IPS-NIHi11 (cell line): ENCODE measurements at regions not wholly inside any gene's neighbourhood (a gene's known extent, or its start where the extent isn't known, plus 50 kb on each side); places are given as distances from the start of the nearest gene placed in this dataset.
"Not testable (repeated sequence)": the region's sequence is repeated elsewhere in the genome, so short reads cannot be mapped to it uniquely, and the experiment has no call there.

Experiments
- DNase-seq: peaks from one replicate; pipeline ENCODE4 v3.0.0; 2012; ENCODE audit warnings: mixed read lengths, low spot score

DNA sequence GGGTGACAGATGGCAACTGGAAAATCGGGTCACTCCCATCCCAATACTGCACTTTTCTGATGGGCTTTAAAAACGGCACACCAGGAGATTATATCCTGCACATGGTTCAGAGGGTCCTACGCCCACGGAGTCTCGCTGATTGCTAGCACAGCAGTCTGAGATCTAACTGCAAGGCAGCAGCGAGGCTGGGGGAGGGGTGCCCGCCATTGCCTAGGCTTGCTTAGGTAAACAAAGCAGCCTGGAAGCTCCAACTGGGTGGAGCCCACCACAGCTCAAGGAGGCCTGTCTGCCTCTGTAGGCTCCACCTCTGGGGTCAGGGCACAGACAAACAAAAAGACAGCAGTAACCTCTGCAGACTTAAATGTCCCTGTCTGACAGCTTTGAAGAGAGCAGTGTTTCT lies 158.7 kb upstream of the MOCS2 start:
- not testable (repeated sequence) for DNase-seq

DNA sequence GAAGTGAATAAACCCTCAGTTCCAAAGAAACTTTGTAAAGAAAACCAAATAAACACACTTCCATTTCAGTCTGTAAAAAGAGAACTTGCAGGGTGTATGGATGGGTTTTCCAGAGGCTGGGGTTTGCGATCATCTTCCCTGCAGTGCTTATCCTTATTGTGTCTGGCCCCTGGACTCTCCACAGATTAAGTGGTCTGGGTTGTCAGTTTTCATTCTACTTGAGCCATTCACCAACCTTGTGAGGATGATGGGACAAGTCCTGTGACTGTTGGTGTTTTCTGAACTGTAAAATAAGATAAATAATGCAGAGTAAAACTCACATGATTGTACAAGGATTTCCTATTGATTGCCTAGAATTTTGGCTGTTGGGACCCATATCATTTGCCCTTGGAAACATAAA lies 166.1 kb upstream of the MOCS2 start:
- DNase-seq = no peak

DNA sequence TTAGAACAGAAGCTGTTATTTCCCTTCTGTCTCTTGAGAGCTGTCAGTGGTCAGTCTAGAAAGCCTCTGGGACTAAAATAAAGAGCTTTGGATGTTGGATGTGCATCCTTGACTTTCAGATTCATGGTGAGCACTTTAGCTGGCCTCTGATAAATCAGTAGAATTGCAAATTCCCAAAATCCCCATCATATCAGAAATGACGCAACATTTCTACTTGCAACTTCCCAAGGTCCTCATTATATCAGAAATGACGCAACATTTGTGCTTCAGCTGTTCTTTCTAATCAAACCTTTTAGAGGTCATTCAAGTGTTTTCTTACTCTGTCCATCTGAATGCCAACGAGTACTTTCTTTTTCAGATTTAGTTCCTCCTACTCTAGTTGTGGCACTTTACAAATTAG lies 167.3 kb upstream of the MOCS2 start:
- DNase-seq = no peak

DNA sequence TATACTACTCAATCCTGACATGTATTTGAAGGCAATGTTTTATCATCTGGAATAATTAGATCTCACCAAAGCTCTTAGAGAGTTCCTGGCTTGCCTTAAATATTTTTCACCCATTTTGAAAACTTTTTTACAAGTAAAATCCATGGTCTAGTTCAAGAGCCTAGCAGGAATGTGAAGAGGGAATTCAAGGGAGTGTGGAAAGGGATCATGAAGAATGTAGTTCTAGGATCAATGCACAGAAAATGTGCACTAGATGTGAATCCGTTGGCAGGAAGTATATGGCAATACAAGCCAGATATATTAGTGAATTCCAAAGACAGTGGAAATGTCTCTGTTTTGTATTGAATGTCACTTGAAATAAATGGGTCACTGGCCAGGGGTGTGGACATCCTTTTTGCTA lies 167.9 kb upstream of the MOCS2 start:
- DNase-seq = no peak

DNA sequence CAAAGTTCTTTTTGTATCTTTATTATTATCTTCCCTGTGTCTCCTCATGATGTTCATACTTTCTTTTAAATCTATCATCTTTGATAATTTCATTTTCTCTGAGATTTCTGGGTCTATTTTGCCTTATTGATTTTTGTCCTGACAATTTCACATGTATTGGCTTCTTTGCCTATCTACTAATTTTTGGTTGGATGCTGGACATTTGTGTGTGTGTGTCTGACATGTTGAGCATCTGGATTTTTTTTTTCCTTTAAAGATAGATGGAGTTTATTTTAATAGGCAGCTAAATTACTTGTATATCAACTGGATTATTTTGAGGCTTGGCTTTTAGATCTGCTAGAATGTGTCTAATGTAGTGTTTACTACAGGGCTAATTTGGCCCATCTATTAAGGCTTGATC lies 178.0 kb upstream of the MOCS2 start:
- no peak for DNase-seq

DNA sequence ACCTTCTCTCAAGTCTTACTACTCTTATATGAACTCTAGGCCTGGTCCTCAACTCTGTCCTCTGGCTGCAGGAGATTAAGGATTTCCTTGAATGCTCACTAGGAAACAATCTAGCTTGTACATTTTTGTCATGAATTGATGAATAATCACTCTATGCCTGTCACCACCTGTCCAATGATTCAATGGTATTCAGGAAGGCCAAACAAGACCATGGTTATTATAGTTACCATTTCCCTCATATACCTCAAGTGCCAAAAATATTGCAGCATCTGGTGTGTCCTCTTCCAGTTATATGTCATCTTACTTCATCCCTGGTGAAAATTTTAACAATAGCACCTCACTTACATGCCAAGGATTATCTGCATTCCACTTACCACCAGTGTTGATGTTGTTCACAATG lies 179.0 kb upstream of the MOCS2 start:
- no peak for DNase-seq

DNA sequence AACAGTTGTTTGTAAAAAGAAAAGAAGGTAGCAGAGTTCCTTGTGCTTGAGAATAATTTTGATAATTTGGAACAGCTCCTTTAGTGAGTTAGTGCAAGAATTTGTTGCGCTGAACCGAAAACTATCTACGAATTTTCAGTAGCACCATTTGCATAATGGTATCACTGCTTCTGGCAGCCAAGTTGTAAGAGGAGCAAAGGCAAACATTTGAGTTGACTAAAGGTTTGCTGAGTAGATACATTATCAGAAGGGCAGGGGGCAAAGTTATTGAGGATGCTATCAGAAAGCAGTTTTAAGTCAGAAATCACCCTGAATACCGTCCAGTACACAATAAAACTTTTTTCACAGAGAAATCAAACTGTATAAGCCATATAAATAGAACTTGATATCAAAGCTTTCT lies 181.5 kb upstream of the MOCS2 start:
- DNase-seq = no peak

DNA sequence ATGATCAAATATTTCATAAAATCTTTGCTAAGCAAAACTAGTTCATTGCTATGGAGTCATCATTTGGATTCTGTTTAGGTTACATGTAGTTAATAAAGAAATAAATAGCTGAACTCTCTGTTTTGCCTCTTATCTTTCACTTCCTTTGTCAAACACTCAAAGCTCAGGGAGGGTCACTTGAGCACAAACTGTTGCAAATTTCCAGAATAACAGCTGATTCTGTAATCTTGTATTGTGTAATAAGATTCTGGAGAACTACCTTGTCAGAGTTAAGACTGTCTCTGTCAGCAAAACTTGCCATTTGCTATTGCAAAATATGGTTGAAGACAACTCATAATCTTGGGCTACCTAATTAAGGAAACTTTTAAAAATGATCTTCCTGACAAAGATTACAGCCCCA lies 182.0 kb upstream of the MOCS2 start:
- no peak for DNase-seq

DNA sequence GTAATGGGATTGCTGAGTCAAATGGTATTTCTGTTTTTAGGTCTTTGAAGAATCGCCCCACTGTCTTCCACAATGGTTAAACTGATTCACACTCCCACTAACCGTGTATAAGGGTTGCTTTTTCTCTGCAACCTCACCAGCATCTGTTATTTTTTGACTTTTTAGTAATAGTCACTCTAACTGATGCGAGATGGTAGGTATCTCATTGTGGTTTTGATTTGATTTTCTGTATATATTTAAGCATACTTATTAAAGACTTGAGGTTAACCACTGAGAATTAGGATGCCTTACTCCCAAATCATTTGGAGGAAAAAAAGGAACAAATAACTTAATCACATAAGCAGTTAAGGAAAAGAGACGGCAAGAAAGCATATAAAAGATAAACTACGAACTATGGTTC lies 181.6 kb upstream of the FST start:
- DNase-seq = no peak

DNA sequence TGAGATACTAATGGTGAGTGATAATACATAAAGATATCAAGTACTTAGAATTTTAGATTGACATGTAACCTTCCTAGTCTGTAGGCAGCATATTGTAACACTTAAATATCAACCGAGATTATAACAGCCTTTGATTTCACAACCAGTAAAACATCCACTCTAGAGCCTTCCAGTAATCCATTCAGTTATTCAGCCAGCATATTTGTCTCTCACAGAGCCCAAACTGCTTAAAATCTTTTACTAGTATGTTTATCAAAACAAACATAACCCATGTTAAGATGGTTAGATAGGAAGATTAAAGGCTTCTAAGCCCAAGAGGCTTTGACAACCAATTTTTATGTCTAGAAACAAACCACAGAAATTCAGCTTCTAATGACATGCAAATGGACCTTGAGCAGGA lies 177.9 kb upstream of the FST start:
- no peak for DNase-seq

DNA sequence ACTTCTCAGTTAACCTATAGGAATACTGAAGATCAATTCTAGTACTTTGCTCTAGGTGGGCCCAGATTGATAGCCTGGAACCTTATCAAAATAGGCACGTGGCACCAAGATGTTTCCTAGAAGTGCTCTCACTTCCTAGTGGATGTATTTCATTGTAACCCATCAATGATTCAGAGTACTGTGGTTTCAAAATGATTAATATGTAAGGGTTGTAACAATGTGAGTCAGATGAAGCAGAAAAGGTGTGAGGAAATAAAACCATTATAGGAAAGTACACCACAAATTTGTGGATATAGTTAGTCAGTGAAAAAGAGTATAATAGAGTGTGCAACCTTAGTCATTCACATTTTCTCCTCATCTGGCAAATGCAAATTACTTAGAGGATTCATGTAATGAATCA lies 177.3 kb upstream of the FST start:
- DNase-seq = no peak

DNA sequence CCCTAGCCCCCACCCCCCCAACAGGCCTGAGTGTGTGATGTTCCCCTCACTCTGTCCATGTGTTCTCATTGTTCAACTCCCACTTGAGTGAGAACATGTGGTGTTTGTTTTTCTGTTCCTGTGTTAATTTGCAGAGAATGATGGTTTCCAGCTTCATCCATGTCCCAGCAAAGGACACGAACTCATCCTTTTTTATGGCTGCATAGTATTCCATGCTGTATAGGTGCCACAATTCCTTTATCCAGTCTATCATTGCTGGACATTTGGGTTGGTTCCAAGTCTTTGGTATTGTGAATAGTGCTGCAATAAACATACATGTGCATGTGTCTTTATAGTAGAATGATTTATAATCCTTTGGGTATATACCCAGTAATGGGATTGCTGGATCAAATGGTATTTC lies 175.1 kb upstream of the FST start:
- not testable (repeated sequence) for DNase-seq

DNA sequence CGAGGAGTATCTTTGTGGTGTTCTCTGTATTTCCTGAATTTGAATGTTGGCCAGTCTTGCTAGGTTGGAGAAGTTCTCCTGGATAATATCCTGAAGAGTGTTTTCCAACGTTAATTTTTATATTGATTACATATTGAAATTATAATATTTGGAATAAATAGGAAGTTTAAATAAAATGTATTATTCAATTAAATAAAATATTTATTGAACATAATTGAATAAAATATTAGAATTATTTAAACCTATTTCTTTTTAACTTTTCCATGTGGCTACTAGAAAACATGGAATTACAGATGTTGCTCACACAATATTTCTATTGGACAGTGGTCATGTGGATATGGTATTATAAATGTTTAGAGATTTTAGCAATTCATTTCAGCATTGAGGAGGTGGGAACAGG lies 170.8 kb upstream of the FST start:
- DNase-seq = no peak

DNA sequence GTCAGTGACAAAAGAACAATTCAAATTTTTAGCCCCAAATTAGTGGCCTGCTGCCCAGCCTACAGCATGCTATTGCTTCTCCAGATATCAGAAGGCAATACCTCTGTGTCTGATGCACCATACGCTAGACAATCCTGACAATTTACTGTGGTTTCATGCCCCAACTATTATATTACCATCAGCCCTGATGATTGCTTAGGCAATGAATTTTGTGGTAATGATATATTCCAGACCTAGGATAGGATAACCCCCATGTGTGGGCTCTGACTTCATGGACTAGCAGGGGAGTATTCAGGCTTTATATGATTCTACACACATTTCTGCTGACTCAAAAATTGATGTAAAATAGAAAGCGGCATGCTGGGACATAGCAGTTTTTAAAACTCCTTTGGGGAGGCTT lies 168.7 kb upstream of the FST start:
- no peak for DNase-seq

DNA sequence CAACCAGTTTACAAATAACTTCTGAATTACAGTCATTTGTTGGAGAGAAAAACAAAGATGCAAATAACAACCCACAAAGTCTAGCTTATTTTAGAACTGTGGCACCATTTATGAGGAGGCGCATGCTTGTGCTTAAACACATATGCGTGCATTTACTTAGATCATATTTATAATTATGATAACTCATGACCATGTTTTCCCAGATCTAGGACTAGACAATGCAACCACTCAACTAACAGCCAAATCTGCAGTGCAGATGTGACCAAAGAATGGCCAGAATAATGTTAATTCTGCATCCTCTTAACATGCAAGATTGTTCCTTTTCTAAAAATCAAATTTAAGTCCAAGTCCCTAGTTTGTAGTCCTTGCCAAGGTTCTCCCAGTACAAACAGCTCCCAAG lies 167.3 kb upstream of the FST start:
- DNase-seq = no peak

DNA sequence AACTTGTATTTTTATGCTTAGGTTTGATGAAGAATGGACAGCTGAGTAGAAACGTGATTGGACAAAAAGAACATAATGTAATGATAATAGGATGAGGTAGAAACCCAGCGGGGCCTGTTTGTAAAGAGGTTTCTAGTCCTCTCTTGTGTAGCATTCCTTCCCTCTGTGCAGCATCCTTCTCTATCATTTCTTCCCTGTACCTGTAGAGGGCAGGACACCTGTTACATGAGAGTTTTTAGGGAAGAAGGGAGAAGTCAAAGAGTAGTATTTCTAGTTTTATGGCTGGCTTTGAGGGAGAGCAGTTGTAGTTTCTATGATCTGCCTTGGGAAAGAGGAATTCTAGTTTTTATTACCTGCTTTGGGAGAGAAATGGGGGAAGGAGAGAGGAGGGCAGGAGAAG lies 162.1 kb upstream of the FST start:
- DNase-seq = peak; percentile 17

DNA sequence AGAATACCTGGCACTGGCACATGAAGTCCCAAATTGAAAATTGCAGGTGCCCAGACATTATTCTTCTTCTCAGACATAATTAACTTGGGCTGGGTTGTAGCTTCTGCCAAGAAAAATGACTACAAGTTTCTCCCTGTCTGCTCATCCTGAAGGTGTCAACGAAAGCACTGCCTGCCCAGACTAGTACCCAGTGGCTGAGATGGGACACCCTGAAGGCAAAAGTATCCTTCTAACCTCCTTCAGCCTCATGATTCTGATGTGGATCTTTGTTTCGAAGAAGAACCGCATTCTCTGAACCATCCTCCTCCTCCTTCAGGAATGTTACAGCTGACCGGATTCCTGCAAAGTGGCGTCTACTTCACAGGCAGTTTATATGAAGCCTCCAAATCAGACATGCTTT lies 161.1 kb upstream of the FST start:
- no peak for DNase-seq

DNA sequence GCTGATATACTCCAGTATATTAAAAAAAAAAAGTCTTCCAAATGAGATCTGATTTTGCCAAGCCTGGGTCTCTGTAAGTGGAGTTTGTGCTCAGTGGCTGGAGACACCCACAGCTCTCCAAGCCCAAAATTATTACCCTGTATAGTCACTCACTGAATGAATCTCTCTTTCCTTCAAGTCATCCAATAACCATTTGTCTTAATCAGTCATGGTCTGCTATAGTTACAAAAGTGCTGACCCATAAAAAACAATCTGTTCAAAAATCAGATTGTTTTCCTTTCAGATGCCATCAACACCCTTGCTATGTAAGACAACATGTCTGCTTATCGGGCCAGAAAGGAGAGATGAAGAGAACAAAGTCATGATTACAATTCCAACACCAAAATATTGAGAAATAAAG lies 159.4 kb upstream of the FST start:
- DNase-seq = no peak

DNA sequence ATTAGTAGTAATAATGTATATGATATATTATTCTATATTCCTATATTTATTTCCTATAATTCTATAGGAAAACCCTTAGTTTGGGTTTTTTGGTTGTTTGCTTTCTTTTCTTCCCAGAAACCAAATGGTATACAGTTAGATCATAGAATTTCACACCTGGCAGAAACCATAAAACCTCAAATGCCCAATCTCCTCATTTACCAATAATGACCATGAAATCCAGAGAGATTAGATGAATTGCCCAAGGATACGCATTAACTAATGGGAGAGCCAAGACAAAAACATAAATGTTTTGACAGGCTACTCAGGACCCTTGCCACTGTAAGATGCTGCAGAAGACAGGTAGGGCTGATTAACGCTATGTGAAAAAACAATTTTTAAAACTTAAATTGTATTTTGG lies 158.7 kb upstream of the FST start:
- no peak for DNase-seq

DNA sequence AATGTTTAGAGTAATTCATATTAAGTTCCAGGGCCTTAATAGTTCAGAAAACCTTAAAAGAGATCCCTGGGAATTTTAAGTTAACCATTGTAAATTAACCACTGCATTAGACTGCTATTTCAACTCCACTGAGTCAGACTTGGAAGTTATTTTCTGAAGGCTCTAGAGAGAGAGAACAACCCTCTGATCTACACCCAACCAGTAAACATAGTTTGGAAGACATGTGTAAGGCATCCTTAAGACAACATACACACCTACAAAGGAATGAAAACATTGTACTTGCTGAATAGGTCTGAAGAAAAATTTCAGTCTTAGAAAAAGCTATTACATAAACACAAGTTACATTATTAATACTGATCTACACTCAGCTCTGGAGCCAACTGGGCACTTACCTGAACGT lies 158.2 kb upstream of the FST start:
- DNase-seq = no peak

DNA sequence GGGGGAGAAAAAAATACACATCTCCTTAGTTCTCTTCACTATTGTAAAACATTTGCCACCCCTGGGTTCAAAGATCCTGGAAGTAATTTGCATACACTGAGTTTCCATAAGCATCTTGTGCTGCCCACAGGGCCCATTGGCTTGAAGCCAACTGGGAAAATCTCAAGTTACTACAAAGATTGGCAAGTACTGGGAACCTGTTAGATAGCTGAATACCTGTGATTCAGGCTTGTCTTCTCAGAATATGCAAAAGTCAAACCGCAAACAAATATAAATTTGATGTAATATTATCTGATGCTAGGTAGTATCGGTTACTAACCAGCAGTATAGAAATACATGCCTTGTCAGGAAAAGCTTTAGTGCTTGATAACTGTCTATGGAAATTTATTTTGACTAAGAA lies 156.9 kb upstream of the FST start:
- DNase-seq = no peak

DNA sequence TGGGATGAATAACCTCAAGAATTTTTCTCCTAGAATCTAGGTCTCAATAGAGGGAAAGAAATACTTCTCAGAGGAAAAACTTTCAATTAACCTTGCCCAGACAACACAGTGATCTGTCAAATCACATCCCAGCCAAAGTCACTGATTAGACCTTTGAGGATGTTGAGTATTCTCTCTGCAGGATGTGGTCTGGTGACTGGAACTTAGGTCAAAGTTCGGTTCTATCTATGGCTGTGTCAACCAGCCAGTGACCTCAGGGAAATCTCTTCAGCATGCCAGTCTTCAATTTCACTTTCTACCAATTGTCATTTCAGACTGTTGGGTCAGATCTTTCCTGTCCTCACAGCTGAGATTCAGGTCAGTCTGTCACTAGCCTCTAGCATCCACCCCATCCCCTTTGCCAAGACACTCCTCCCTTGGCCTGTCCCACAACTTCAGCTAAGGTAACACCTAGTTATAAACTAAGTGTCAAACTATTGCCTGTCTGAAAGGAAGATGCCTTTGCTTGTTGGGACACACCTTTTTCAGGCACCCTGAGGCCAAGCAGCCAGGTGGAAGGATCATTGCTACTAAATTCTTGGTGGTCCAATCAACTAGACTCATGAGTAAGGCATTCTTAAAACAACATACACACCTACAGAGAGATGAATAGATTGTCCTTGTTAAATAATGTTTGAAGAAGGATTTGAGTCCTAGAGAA lies 156.3 kb upstream of the FST start:
- no peak for DNase-seq

DNA sequence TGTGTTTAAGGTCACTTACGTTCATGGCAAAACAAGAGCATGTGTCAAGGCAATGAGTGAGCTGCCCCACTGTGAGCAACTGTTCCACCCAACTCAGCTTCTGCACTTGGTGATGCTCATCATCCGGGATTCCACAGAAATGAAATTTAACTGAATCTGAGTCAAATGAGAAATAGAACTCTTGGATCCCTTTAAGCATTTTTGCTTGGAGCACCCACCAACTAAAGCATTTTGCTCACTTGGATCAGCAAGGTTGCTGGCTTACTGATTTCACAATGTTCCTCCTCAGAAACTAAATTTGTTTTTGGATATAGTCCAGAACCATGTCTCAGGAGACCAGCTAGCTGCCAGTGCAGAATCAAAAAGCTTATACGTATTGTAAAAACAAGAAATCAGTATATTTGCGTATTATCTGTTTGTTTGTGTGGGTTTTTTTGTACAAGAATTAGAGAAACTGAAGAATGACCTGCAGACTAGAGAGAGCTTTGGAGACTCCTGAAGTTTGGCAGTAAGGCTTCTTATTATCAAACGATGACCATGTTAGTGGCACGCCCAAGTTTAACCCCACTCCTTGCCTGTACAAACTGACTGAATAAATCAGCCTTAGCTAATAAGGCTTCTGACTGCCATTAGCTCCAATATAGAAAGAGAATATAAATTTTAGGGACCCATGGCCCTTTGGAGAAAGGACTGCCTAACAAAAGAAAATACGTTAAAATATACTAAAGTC lies 153.8 kb upstream of the FST start:
- DNase-seq = no peak

DNA sequence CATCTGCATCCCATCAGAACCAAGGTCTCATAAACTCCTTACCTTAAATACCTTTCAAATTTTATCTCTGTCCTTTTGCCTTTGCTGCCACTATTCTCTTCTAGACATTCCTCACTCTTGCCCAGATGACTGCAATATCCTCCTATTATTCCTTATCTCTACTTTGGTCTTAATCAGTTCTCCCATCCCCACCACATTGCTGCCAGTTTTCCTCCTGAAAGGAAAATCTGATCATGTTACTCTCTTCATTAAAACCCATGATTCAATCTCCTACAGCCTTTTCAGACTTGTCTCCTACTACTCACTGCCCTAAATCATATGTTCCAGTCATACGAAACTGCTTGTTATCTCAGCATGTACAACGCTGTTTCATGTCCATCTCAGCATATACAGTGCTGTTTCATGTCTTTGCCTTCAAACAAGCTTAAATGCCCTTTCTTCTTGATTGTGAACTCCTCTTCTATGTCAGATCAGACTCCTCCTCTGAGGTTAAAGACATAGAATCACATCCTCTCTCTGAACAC lies 152.6 kb upstream of the FST start:
- no peak for DNase-seq
